Fibroblast of pulmonary artery (primary cell): ENCODE measurements at regions not wholly inside any gene's neighbourhood (a gene's known extent, or its start where the extent isn't known, plus 50 kb on each side); places are given as distances from the start of the nearest gene placed in this dataset.

Experiments used
- DNase-seq: peaks from one replicate; pipeline ENCODE4 v3.0.0-alpha.2; 2010; ENCODE audit warnings: low read depth
- H3K4me3 ChIP-seq: replicated peaks from 2 replicates; pipeline ENCODE4 v1.5.1; 2011; ENCODE audit warnings: low read depth, mild to moderate bottlenecking, control low read depth, low read length, moderate library complexity
- CTCF ChIP-seq: IDR thresholded peaks from 2 replicates; pipeline ENCODE4 v1.5.1; 2011; ENCODE audit warnings: mild to moderate bottlenecking, control low read depth, low read length, inconsistent platforms; ENCODE audit errors: missing control alignments

- H3K4me3 ChIP-seq: no peak overlapping the region
- DNase-seq: no peak
- TF ChIP-seq CTCF: no peak
These were observed 388.7 kb upstream of the MYT1L start for GRCh38 chr2:2719781-2720180.

- DNase-seq: no peak
- H3K4me3 ChIP-seq: no peak overlapping the region
- no peak for TF ChIP-seq CTCF
These were observed 387.9 kb upstream of the MYT1L start for GRCh38 chr2:2719015-2719414.

GRCh38 chr2:2717406-2717805 is 386.3 kb upstream of the MYT1L start:
- no peak for DNase-seq
- no peak overlapping the region for H3K4me3 ChIP-seq
- TF ChIP-seq CTCF: no peak

- no peak for DNase-seq
- no peak for TF ChIP-seq CTCF
- no peak overlapping the region for H3K4me3 ChIP-seq
These were observed 385.7 kb upstream of the MYT1L start for GRCh38 chr2:2716771-2717170.

GRCh38 chr2:2715036-2715818 is 384.2 kb upstream of the MYT1L start:
- no peak for TF ChIP-seq CTCF
- DNase-seq: no peak
- H3K4me3 ChIP-seq: no peak overlapping the region

- no peak overlapping the region for H3K4me3 ChIP-seq
- no peak for TF ChIP-seq CTCF
- DNase-seq: no peak
These were observed 383.3 kb upstream of the MYT1L start for GRCh38 chr2:2714408-2714807.

GRCh38 chr2:2709431-2709770 is 378.3 kb upstream of the MYT1L start:
- DNase-seq: no peak
- TF ChIP-seq CTCF: no peak
- H3K4me3 ChIP-seq: no peak overlapping the region
